ENCODE measurements at regions not wholly inside any gene's neighbourhood (a gene's known extent, or its start where the extent isn't known, plus 50 kb on each side); places are given as distances from the start of the nearest gene placed in this dataset.

GRCh38 chr9:97755618-97756267, 58.6 kb upstream of the XPA start:
- no peaks in the 10 kb centered on the region for H3K27me3 ChIP-seq (ENCODE audit: insufficient read depth, poor library complexity, severe bottlenecking)
- TF ChIP-seq SPI1 (IDR thresholded peaks at IDR 0.05; ENCODE audit: borderline replicate concordance, low read depth), result no peak
- no peak for TF ChIP-seq REST (IDR thresholded peaks at IDR 0.05; ENCODE audit: insufficient replicate concordance, low read depth)
- TF ChIP-seq CTCF (IDR thresholded peaks at IDR 0.05; ENCODE audit: insufficient read depth, low read length), result no peak
- no peak for TF ChIP-seq GABPA (IDR thresholded peaks at IDR 0.05; ENCODE audit: low read depth)
- TF ChIP-seq POLR2AphosphoS5 (IDR thresholded peaks at IDR 0.05; ENCODE audit: low read depth), result no peak
- DNase-seq (ENCODE audit: low read depth in 1 of 2, low spot score in 1 of 2), result no peak
- no peak overlapping the region for H3K4me3 ChIP-seq (replicated peaks; ENCODE audit: insufficient read depth, low read length)
- no peak overlapping the region for H3K27ac ChIP-seq (replicated peaks)

GRCh38 chr9:97756991-97757390, 59.9 kb upstream of the XPA start:
- TF ChIP-seq GABPA (IDR thresholded peaks at IDR 0.05; ENCODE audit: low read depth) (no peak), CTCF (IDR thresholded peaks at IDR 0.05; ENCODE audit: insufficient read depth, low read length) (no peak), SPI1 (IDR thresholded peaks at IDR 0.05; ENCODE audit: borderline replicate concordance, low read depth) (no peak), POLR2AphosphoS5 (IDR thresholded peaks at IDR 0.05; ENCODE audit: low read depth) (no peak), REST (IDR thresholded peaks at IDR 0.05; ENCODE audit: insufficient replicate concordance, low read depth) (no peak)
- H3K27me3 ChIP-seq (ENCODE audit: insufficient read depth, poor library complexity, severe bottlenecking), result no peaks in the 10 kb centered on the region
- no peak for DNase-seq (ENCODE audit: low read depth in 1 of 2, low spot score in 1 of 2)
- no peak overlapping the region for H3K27ac ChIP-seq (replicated peaks)
- no peak overlapping the region for H3K4me3 ChIP-seq (replicated peaks; ENCODE audit: insufficient read depth, low read length)

- Histone ChIP-seq H3K27me3 (ENCODE audit: insufficient read depth, poor library complexity, severe bottlenecking) (no peaks in the 10 kb centered on the region), H3K27ac (replicated peaks) (no peak overlapping the region), H3K4me3 (replicated peaks; ENCODE audit: insufficient read depth, low read length) (no peak overlapping the region)
- TF ChIP-seq GABPA (IDR thresholded peaks at IDR 0.05; ENCODE audit: low read depth) (no peak), REST (IDR thresholded peaks at IDR 0.05; ENCODE audit: insufficient replicate concordance, low read depth) (no peak), CTCF (IDR thresholded peaks at IDR 0.05; ENCODE audit: insufficient read depth, low read length) (no peak), SPI1 (IDR thresholded peaks at IDR 0.05; ENCODE audit: borderline replicate concordance, low read depth) (no peak), POLR2AphosphoS5 (IDR thresholded peaks at IDR 0.05; ENCODE audit: low read depth) (no peak)
- DNase-seq (ENCODE audit: low read depth in 1 of 2, low spot score in 1 of 2), result no peak
These were observed 61.3 kb upstream of the XPA start for GRCh38 chr9:97758334-97758916.

All from HL-60 (cell line).